GM18508 (cell line): ENCODE measurements at regions not wholly inside any gene's neighbourhood (a gene's known extent, or its start where the extent isn't known, plus 50 kb on each side); places are given as distances from the start of the nearest gene placed in this dataset.

Experiments
- ATAC-seq: cut with Tn5 transposase; IDR thresholded peaks from one replicate; pipeline ENCODE4 v1.9.1; 2021; ENCODE audit warnings: moderate number of reproducible peaks; ENCODE audit not compliant: insufficient read depth, unreplicated experiment

- no peak for ATAC-seq
Measured at GRCh38 chr13:106246666-106247188, 288.7 kb downstream of the EFNB2 start.

- no peak for ATAC-seq
Measured at GRCh38 chr13:106246242-106246641, 289.2 kb downstream of the EFNB2 start.

- no peak for ATAC-seq
Measured at GRCh38 chr13:106243011-106243565, 292.4 kb downstream of the EFNB2 start.

- no peak for ATAC-seq
Measured at GRCh38 chr13:106241974-106242953, 293.2 kb downstream of the EFNB2 start.

- no peak for ATAC-seq
Measured at GRCh38 chr13:106238690-106239089, 296.8 kb downstream of the EFNB2 start.

- ATAC-seq = no peak
Measured at GRCh38 chr13:106234636-106235035, 300.8 kb downstream of the EFNB2 start.

GRCh38 chr13:106233134-106233735, 302.2 kb downstream of the EFNB2 start:
- no peak for ATAC-seq

- ATAC-seq = no peak
Measured at GRCh38 chr13:106232681-106233080, 302.8 kb downstream of the EFNB2 start.

- no peak for ATAC-seq
Measured at GRCh38 chr13:106230450-106230849, 305.0 kb downstream of the EFNB2 start.

- no peak for ATAC-seq
Measured at GRCh38 chr13:106225126-106225525, 310.3 kb downstream of the EFNB2 start.

- ATAC-seq = no peak
Measured at GRCh38 chr13:106220211-106220610, 315.3 kb downstream of the EFNB2 start.

GRCh38 chr13:106213028-106213757, 322.3 kb downstream of the EFNB2 start:
- ATAC-seq = no peak

- ATAC-seq = no peak
Measured at GRCh38 chr13:106212386-106213010, 323.0 kb downstream of the EFNB2 start.

- no peak for ATAC-seq
Measured at GRCh38 chr13:106210324-106210723, 325.1 kb downstream of the EFNB2 start.

- no peak for ATAC-seq
Measured at GRCh38 chr13:106205871-106206270, 329.6 kb downstream of the EFNB2 start.

GRCh38 chr13:106197496-106197895, 338.0 kb downstream of the EFNB2 start:
- no peak for ATAC-seq

GRCh38 chr13:106187501-106188095, 347.9 kb downstream of the EFNB2 start:
- ATAC-seq = no peak

- no peak for ATAC-seq
Measured at GRCh38 chr13:106187101-106187500, 348.4 kb downstream of the EFNB2 start.

GRCh38 chr13:106186366-106187030, 349.0 kb downstream of the EFNB2 start:
- no peak for ATAC-seq
